Karpas-422 (cell line): ENCODE measurements at regions not wholly inside any gene's neighbourhood (a gene's known extent, or its start where the extent isn't known, plus 50 kb on each side); places are given as distances from the start of the nearest gene placed in this dataset.
"Not testable (repeated sequence)": the region's sequence is repeated elsewhere in the genome, so short reads cannot be mapped to it uniquely, and the experiment has no call there.

Experiments used
- DNase-seq: peaks from one replicate; pipeline ENCODE4 v3.0.0-alpha.2; 2015
- H2AFZ ChIP-seq: fragments of 200-600 bp; sonication (generic); 2 replicates; pipeline ENCODE4 v1.6.1; 2014; ENCODE audit warnings: antibody characterized with exemption, low read length, mixed read lengths
- H3K27ac ChIP-seq: fragments of 200-600 bp; sonication (generic); 2 replicates; pipeline ENCODE4 v1.5.1; 2014; ENCODE audit warnings: mild to moderate bottlenecking, low read length, moderate library complexity
- H3K27me3 ChIP-seq: fragments of 200-600 bp; sonication (generic); 2 replicates; pipeline ENCODE4 v1.6.1; 2014; ENCODE audit warnings: low read length, mixed read lengths
- H3K36me3 ChIP-seq: fragments of 200-600 bp; sonication (generic); 2 replicates; pipeline ENCODE4 v1.6.1; 2014; ENCODE audit warnings: low read length, mixed read lengths; ENCODE audit not compliant: insufficient read depth
- H3K4me1 ChIP-seq: fragments of 200-600 bp; sonication (generic); 2 replicates; pipeline ENCODE4 v1.6.1; 2014; ENCODE audit warnings: mild to moderate bottlenecking, low read length, mixed read lengths
- H3K4me2 ChIP-seq: fragments of 200-600 bp; sonication (generic); 2 replicates; pipeline ENCODE4 v1.6.1; 2014; ENCODE audit warnings: low read length, low read depth, mild to moderate bottlenecking; ENCODE audit not compliant: poor library complexity, severe bottlenecking
- H3K4me3 ChIP-seq: fragments of 200-600 bp; sonication (generic); 2 replicates; pipeline ENCODE4 v1.5.1; 2014; ENCODE audit warnings: mild to moderate bottlenecking, antibody characterized with exemption, low read length, mixed read lengths
- H3K79me2 ChIP-seq: fragments of 200-600 bp; sonication (generic); 2 replicates; pipeline ENCODE4 v1.6.1; 2014; ENCODE audit warnings: mild to moderate bottlenecking, low read length, mixed read lengths
- H3K9ac ChIP-seq: fragments of 200-600 bp; sonication (generic); 2 replicates; pipeline ENCODE4 v1.6.0; 2014; ENCODE audit warnings: low read length
- H3K9me2 ChIP-seq: fragments of 200-600 bp; sonication (generic), shearing (Covaris generic); replicated peaks from 2 replicates; pipeline ENCODE4 v1.6.0; 2014; ENCODE audit warnings: mild to moderate bottlenecking, low read length, moderate library complexity; ENCODE audit not compliant: insufficient read depth
- H3K9me3 ChIP-seq: fragments of 300-700, 200-600 bp; sonication (generic); 2 replicates; pipeline ENCODE4 v1.6.1; 2014; ENCODE audit warnings: low read length, mixed read lengths
- H4K20me1 ChIP-seq: fragments of 200-600 bp; sonication (generic); 2 replicates; pipeline ENCODE4 v1.6.1; 2014; ENCODE audit warnings: mild to moderate bottlenecking, antibody characterized with exemption, low read length, low read depth; ENCODE audit not compliant: insufficient read depth

GRCh38 chrX:85573801-85574200 lies 194.3 kb upstream of the POF1B start:
- no peak overlapping the region for H2AFZ ChIP-seq
- H4K20me1 ChIP-seq = no peaks in the 10 kb centered on the region
- H3K79me2 ChIP-seq = no peaks in the 10 kb centered on the region
- H3K9me2 ChIP-seq = no peaks in the 10 kb centered on the region
- no peak overlapping the region for H3K27ac ChIP-seq
- H3K9ac ChIP-seq = no peak overlapping the region
- no peaks in the 10 kb centered on the region for H3K9me3 ChIP-seq
- no peak overlapping the region for H3K4me3 ChIP-seq
- H3K4me2 ChIP-seq = no peak overlapping the region
- H3K4me1 ChIP-seq = no peaks in the 10 kb centered on the region
- H3K36me3 ChIP-seq = no peaks in the 10 kb centered on the region
- H3K27me3 ChIP-seq = no peaks in the 10 kb centered on the region
- DNase-seq = no peak

DNA sequence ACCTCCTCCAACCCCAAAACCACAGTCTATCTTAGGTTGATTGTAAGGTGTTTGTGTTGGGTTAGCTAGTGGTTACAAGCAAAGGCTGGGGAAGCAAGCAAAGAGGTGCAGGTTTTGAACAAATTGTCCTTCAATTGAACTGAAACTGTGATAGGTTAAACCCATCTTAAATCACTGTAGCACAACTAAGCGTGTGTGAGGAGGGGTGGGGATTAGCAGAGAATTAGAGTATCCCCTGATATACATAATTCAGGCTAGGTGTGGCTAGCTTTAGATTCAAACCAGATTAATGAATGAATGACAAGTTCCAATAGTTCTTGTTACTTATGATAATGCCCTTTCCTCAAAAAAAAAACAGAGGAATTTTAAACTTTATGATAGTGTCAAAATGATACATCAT lies 191.0 kb upstream of the POF1B start:
- Histone ChIP-seq H3K9me2 (no peaks in the 10 kb centered on the region), H3K36me3 (no peaks in the 10 kb centered on the region), H3K27ac (no peak overlapping the region), H3K9ac (no peak overlapping the region), H3K27me3 (no peaks in the 10 kb centered on the region), H3K9me3 (no peaks in the 10 kb centered on the region), H3K4me1 (no peaks in the 10 kb centered on the region), H2AFZ (no peak overlapping the region), H3K4me3 (no peak overlapping the region), H4K20me1 (no peaks in the 10 kb centered on the region), H3K4me2 (no peak overlapping the region), H3K79me2 (no peaks in the 10 kb centered on the region)
- no peak for DNase-seq

- no peak overlapping the region for H2AFZ ChIP-seq
- no peaks in the 10 kb centered on the region for H3K4me1 ChIP-seq
- no peak overlapping the region for H3K4me2 ChIP-seq
- H3K9ac ChIP-seq = no peak overlapping the region
- no peaks in the 10 kb centered on the region for H3K79me2 ChIP-seq
- no peak overlapping the region for H3K4me3 ChIP-seq
- DNase-seq = no peak
- no peak overlapping the region for H3K27ac ChIP-seq
- H3K27me3 ChIP-seq = no peaks in the 10 kb centered on the region
- no peaks in the 10 kb centered on the region for H3K9me2 ChIP-seq
- no peaks in the 10 kb centered on the region for H4K20me1 ChIP-seq
- H3K9me3 ChIP-seq = no peaks in the 10 kb centered on the region
- no peaks in the 10 kb centered on the region for H3K36me3 ChIP-seq
These were observed 190.2 kb upstream of the POF1B start for GRCh38 chrX:85569686-85570085.

DNA sequence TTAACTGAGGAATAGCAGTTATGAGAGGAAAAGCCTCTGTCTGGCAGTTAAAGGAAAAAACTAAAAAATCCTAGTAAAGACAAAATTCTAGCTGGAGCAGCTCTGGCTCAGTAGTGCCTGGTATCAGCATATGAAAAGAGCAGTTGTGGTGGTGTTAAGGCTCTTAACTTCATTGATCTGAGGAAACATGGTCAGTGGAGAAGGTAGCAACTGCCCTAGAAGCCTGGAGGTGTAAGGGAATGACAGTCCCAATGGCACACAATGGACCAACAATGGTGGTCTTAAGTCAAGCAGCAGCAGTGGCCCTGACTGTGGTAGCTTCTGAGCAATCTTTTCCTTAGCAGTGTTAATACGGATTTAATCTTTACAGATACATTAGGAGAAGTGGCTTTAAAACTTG lies 189.6 kb upstream of the POF1B start:
- Histone ChIP-seq H3K36me3 (no peaks in the 10 kb centered on the region), H2AFZ (no peak overlapping the region), H3K79me2 (no peaks in the 10 kb centered on the region), H3K27ac (no peak overlapping the region), H3K9ac (no peak overlapping the region), H3K4me1 (no peaks in the 10 kb centered on the region), H3K9me3 (no peaks in the 10 kb centered on the region), H3K4me2 (no peak overlapping the region), H4K20me1 (no peaks in the 10 kb centered on the region), H3K9me2 (no peaks in the 10 kb centered on the region), H3K4me3 (no peak overlapping the region), H3K27me3 (no peaks in the 10 kb centered on the region)
- DNase-seq = no peak

GRCh38 chrX:85561231-85561630 lies 181.8 kb upstream of the POF1B start:
- Histone ChIP-seq H3K9ac (no peak overlapping the region), H3K27ac (no peak overlapping the region), H3K27me3 (no peaks in the 10 kb centered on the region), H2AFZ (no peak overlapping the region), H3K4me1 (no peaks in the 10 kb centered on the region), H4K20me1 (no peaks in the 10 kb centered on the region), H3K9me2 (no peaks in the 10 kb centered on the region), H3K36me3 (no peaks in the 10 kb centered on the region), H3K79me2 (no peaks in the 10 kb centered on the region), H3K4me2 (no peak overlapping the region), H3K4me3 (no peak overlapping the region), H3K9me3 (no peaks in the 10 kb centered on the region)
- DNase-seq = no peak

GRCh38 chrX:85544609-85545008 lies 165.1 kb upstream of the POF1B start:
- Histone ChIP-seq H3K79me2 (no peaks in the 10 kb centered on the region), H2AFZ (no peak overlapping the region), H3K9ac (no peak overlapping the region), H3K27ac (no peak overlapping the region), H3K36me3 (no peaks in the 10 kb centered on the region), H3K27me3 (no peaks in the 10 kb centered on the region), H3K4me1 (no peaks in the 10 kb centered on the region), H3K4me3 (no peak overlapping the region), H3K9me3 (no peaks in the 10 kb centered on the region), H3K4me2 (no peak overlapping the region), H4K20me1 (no peaks in the 10 kb centered on the region), H3K9me2 (no peaks in the 10 kb centered on the region)
- peak; percentile 49 for DNase-seq

DNA sequence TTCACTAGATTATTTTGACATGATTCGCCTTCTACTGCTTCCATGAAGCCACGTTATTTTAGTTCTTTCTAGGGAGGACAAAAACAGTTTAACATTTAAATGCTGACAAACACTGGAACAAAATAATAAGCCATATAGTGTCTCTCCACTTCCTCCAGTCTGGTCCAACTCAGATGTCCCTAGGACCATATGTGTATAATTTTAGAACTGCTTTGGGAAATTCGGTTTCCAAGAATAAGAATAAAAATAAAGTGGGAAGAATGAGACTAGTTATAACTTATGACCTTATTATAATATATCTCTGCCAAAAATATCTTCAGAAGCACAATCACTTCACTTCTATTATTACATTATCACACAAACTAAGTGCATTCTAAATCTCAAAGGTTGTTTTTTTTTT lies 164.4 kb upstream of the POF1B start:
- H3K9ac ChIP-seq = no peak overlapping the region
- no peak overlapping the region for H3K4me3 ChIP-seq
- no peak overlapping the region for H3K4me2 ChIP-seq
- no peak overlapping the region for H2AFZ ChIP-seq
- no peaks in the 10 kb centered on the region for H3K27me3 ChIP-seq
- no peaks in the 10 kb centered on the region for H3K9me3 ChIP-seq
- no peaks in the 10 kb centered on the region for H3K36me3 ChIP-seq
- H3K4me1 ChIP-seq = no peaks in the 10 kb centered on the region
- H3K27ac ChIP-seq = no peak overlapping the region
- H4K20me1 ChIP-seq = no peaks in the 10 kb centered on the region
- no peaks in the 10 kb centered on the region for H3K9me2 ChIP-seq
- H3K79me2 ChIP-seq = no peaks in the 10 kb centered on the region
- no peak for DNase-seq

- not testable (repeated sequence) for H3K9me2 ChIP-seq, H3K27me3 ChIP-seq, H2AFZ ChIP-seq, H3K9ac ChIP-seq, H3K4me2 ChIP-seq, H3K27ac ChIP-seq, H3K79me2 ChIP-seq, H3K4me1 ChIP-seq, H3K4me3 ChIP-seq, DNase-seq, H3K9me3 ChIP-seq, H3K36me3 ChIP-seq, H4K20me1 ChIP-seq
These were observed 149.7 kb upstream of the POF1B start for GRCh38 chrX:85529141-85529540.
